ENCODE measurements at regions not wholly inside any gene's neighbourhood (a gene's known extent, or its start where the extent isn't known, plus 50 kb on each side); places are given as distances from the start of the nearest gene placed in this dataset.

- no peak overlapping the region for H3K4me3 Mint-ChIP-seq (ENCODE audit: low read depth)
- no peak for DNase-seq (ENCODE audit: low spot score, unreplicated experiment)
- H3K4me1 Mint-ChIP-seq (ENCODE audit: low read depth): no peaks in the 10 kb centered on the region
- no peak for TF ChIP-seq CTCF (IDR thresholded peaks at IDR 0.05; ENCODE audit: unreplicated experiment)
- peaks cover 14% of the 10 kb centered on the region for H3K9me3 Mint-ChIP-seq (ENCODE audit: low read depth)
- no peaks in the 10 kb centered on the region for H3K27me3 Mint-ChIP-seq
- H3K27ac Mint-ChIP-seq: no peak overlapping the region
- peaks cover 1% of the 10 kb centered on the region for H3K36me3 Mint-ChIP-seq (ENCODE audit: insufficient read depth)
These were observed 169.5 kb downstream of the DIPK2A start for GRCh38 chr3:144141074-144141473.

- H3K9me3 Mint-ChIP-seq (ENCODE audit: low read depth): peaks cover 14% of the 10 kb centered on the region
- no peak overlapping the region for H3K27ac Mint-ChIP-seq
- H3K4me3 Mint-ChIP-seq (ENCODE audit: low read depth): no peak overlapping the region
- no peaks in the 10 kb centered on the region for H3K27me3 Mint-ChIP-seq
- H3K36me3 Mint-ChIP-seq (ENCODE audit: insufficient read depth): peaks cover 1% of the 10 kb centered on the region
- no peak for DNase-seq (ENCODE audit: low spot score, unreplicated experiment)
- TF ChIP-seq CTCF (IDR thresholded peaks at IDR 0.05; ENCODE audit: unreplicated experiment): no peak
- no peaks in the 10 kb centered on the region for H3K4me1 Mint-ChIP-seq (ENCODE audit: low read depth)
These were observed 169.9 kb downstream of the DIPK2A start for GRCh38 chr3:144141496-144141895.

- Mint-ChIP-seq H3K36me3 (ENCODE audit: insufficient read depth) (no peaks in the 10 kb centered on the region), H3K9me3 (ENCODE audit: low read depth) (peaks cover 11% of the 10 kb centered on the region), H3K4me3 (ENCODE audit: low read depth) (no peak overlapping the region), H3K27ac (peak overlapping the region; percentile 35), H3K4me1 (ENCODE audit: low read depth) (no peaks in the 10 kb centered on the region), H3K27me3 (no peaks in the 10 kb centered on the region)
- no peak for DNase-seq (ENCODE audit: low spot score, unreplicated experiment)
- TF ChIP-seq CTCF (IDR thresholded peaks at IDR 0.05; ENCODE audit: unreplicated experiment): no peak
These were observed 170.7 kb downstream of the DIPK2A start for GRCh38 chr3:144142151-144142840.

- H3K9me3 Mint-ChIP-seq (ENCODE audit: low read depth): no peaks in the 10 kb centered on the region
- no peak for TF ChIP-seq CTCF (IDR thresholded peaks at IDR 0.05; ENCODE audit: unreplicated experiment)
- DNase-seq (ENCODE audit: low spot score, unreplicated experiment): no peak
- no peaks in the 10 kb centered on the region for H3K27me3 Mint-ChIP-seq
- no peak overlapping the region for H3K27ac Mint-ChIP-seq
- H3K4me3 Mint-ChIP-seq (ENCODE audit: low read depth): no peak overlapping the region
- H3K4me1 Mint-ChIP-seq (ENCODE audit: low read depth): no peaks in the 10 kb centered on the region
- no peaks in the 10 kb centered on the region for H3K36me3 Mint-ChIP-seq (ENCODE audit: insufficient read depth)
These were observed 176.7 kb downstream of the DIPK2A start for GRCh38 chr3:144148356-144148755.

GRCh38 chr3:144151983-144152382, 180.4 kb downstream of the DIPK2A start:
- Mint-ChIP-seq H3K4me3 (ENCODE audit: low read depth) (no peak overlapping the region), H3K27me3 (no peaks in the 10 kb centered on the region), H3K9me3 (ENCODE audit: low read depth) (peaks cover 3% of the 10 kb centered on the region), H3K27ac (no peak overlapping the region), H3K4me1 (ENCODE audit: low read depth) (no peaks in the 10 kb centered on the region), H3K36me3 (ENCODE audit: insufficient read depth) (no peaks in the 10 kb centered on the region)
- TF ChIP-seq CTCF (IDR thresholded peaks at IDR 0.05; ENCODE audit: unreplicated experiment): no peak
- no peak for DNase-seq (ENCODE audit: low spot score, unreplicated experiment)

All from progenitor cell of endocrine pancreas (in vitro differentiated cells).